A673 (cell line): ENCODE measurements at regions not wholly inside any gene's neighbourhood (a gene's known extent, or its start where the extent isn't known, plus 50 kb on each side); places are given as distances from the start of the nearest gene placed in this dataset.

ENCODE experiments used
- EZH2 ChIP-seq: fragments of 200-600 bp; sonication (generic); IDR thresholded peaks from 2 replicates; pipeline ENCODE4 v1.6.1; 2017; ENCODE audit warnings: borderline replicate concordance, low read depth, mild to moderate bottlenecking, mixed read lengths, antibody characterized with exemption, low read length; ENCODE audit not compliant: poor library complexity, severe bottlenecking
- TF ChIP-seq, protein P1 (sequence below): fragments of 300-800, 200-600 bp; sonication (generic); conservative IDR thresholded peaks from 2 replicates; pipeline ENCODE4 v1.5.1; 2017; ENCODE audit warnings: low read depth, mild to moderate bottlenecking, antibody characterized with exemption, low read length, moderate library complexity, mixed read lengths

DNA sequence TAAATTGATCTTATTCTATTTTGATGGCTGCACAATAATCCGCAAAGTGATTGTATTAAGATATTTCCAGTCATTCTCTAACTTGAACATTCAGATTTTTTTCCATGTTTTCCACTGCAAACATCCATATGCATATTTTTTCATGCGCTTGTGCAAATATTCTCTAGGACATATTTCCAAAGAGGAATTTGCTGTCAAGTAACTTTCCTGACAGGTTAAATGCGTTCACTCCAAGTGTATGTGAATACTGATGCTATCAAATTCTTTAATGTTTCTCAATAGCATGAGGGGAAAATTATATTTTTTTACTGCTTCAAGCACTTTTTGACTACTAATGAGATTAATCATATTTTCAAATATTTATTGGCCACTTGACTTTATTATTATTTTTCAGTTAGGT lies 135.3 kb upstream of the LGR5 start:
- TF ChIP-seq, protein P1, sequence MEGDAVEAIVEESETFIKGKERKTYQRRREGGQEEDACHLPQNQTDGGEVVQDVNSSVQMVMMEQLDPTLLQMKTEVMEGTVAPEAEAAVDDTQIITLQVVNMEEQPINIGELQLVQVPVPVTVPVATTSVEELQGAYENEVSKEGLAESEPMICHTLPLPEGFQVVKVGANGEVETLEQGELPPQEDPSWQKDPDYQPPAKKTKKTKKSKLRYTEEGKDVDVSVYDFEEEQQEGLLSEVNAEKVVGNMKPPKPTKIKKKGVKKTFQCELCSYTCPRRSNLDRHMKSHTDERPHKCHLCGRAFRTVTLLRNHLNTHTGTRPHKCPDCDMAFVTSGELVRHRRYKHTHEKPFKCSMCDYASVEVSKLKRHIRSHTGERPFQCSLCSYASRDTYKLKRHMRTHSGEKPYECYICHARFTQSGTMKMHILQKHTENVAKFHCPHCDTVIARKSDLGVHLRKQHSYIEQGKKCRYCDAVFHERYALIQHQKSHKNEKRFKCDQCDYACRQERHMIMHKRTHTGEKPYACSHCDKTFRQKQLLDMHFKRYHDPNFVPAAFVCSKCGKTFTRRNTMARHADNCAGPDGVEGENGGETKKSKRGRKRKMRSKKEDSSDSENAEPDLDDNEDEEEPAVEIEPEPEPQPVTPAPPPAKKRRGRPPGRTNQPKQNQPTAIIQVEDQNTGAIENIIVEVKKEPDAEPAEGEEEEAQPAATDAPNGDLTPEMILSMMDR = no peak
- TF ChIP-seq EZH2 = no peak
